HCT116 (cell line): ENCODE measurements at regions not wholly inside any gene's neighbourhood (a gene's known extent, or its start where the extent isn't known, plus 50 kb on each side); places are given as distances from the start of the nearest gene placed in this dataset.

Experiments
- ATAC-seq: fragments of 200-7000 bp; cut with Tn5 transposase; 2 replicates; pipeline ENCODE4 v1.9.1; 2020; ENCODE audit warnings: mild to moderate bottlenecking, moderate library complexity
- BruUV-seq: library from RNA; stranded (reverse); fragments of 400-500 nt; replicated peaks from 2 replicates; lab custom pipeline; 2021; lab: Mats Ljungman, UMichigan
- CTCF ChIA-PET: fragments of 300-600 bp; sonication (Branson Sonifier 250); formaldehyde crosslinking; loops from one replicate; lab custom pipeline; 2021; ENCODE audit warnings: antibody characterized with exemption; lab: Charles Lee
- POLR2A ChIA-PET: fragments of 300-600, 350-600 bp; sonication (Branson Sonifier 250); formaldehyde crosslinking; loops from one replicate; lab custom pipeline; 2021; ENCODE audit warnings: antibody characterized with exemption; lab: Charles Lee
- RAD21 ChIA-PET, 2 experiments: fragments of 300-600 bp; sonication (Branson Sonifier 250); formaldehyde crosslinking; loops; one replicate each; lab custom pipeline; 2023; ENCODE audit warnings: low total read pairs in 2 of 2; ENCODE audit not compliant: uncharacterized antibody in 2 of 2, unreplicated experiment in 2 of 2, low non-redundant PET in 1 of 2; lab: Charles Lee
- DNase-seq: peaks from one replicate; pipeline ENCODE4 v3.0.0-alpha.2; 2010; ENCODE audit warnings: low read depth, low spot score
- H2AFZ ChIP-seq: fragments of 200-600 bp; shearing (Covaris generic), sonication (generic); 2 replicates; pipeline ENCODE4 v1.6.1; 2017; ENCODE audit warnings: low read depth, mixed run types, mixed read lengths, antibody characterized with exemption, low read length; ENCODE audit not compliant: poor library complexity, severe bottlenecking
- H3K27ac ChIP-seq: 2 replicates; pipeline ENCODE4 v1.5.1; 2012; ENCODE audit warnings: low read depth, low read length
- H3K27me3 ChIP-seq: fragments of 200-600 bp; sonication (generic); 2 replicates; pipeline ENCODE4 v1.6.1; 2016; ENCODE audit warnings: mixed run types, low read length, mixed read lengths; ENCODE audit not compliant: insufficient read depth
- H3K36me3 ChIP-seq, 2 experiments: fragments of 200-500 bp in 1 of 2; fragments of 200-600 bp in 1 of 2; sonication (Bioruptor generic) in 1 of 2; sonication (generic) in 1 of 2; 2 replicates each; pipeline versions ENCODE4 v1.5.1 to v1.6.1; 2014 to 2016; ENCODE audit warnings: low read length in 2 of 2, inconsistent platforms in 1 of 2, mixed read lengths in 1 of 2, mixed run types in 1 of 2; ENCODE audit not compliant: insufficient read depth in 2 of 2, control insufficient read depth in 1 of 2
- H3K4me1 ChIP-seq, 2 experiments: fragments of 200-600 bp in 1 of 2; sonication (generic) in 1 of 2; 2 replicates each; pipeline versions ENCODE4 v1.5.1 to v1.6.1; 2012 to 2017; ENCODE audit warnings: low read length in 2 of 2, inconsistent platforms in 1 of 2, mild to moderate bottlenecking in 1 of 2, mixed read lengths in 1 of 2, mixed run types in 1 of 2, moderate library complexity in 1 of 2; ENCODE audit not compliant: insufficient read depth in 2 of 2, control insufficient read depth in 1 of 2
- H3K4me2 ChIP-seq: fragments of 200-600 bp; sonication (generic); 2 replicates; pipeline ENCODE4 v1.6.1; 2017; ENCODE audit warnings: mixed run types, low read length, mixed read lengths
- H3K4me3 ChIP-seq, 2 experiments: fragments of 200-600 bp in 1 of 2; sonication (generic) in 1 of 2; replicated peaks in 1 of 2; 2 replicates each; pipeline ENCODE4 v1.5.1; 2011 to 2016; ENCODE audit warnings: low read length in 2 of 2, control low read depth in 1 of 2, low read depth in 1 of 2, mild to moderate bottlenecking in 1 of 2, mixed read lengths in 1 of 2, mixed run types in 1 of 2
- H3K79me2 ChIP-seq: fragments of 200-600 bp; sonication (generic); 2 replicates; pipeline ENCODE4 v1.6.1; 2017; ENCODE audit warnings: mild to moderate bottlenecking, mixed run types, low read length, moderate library complexity, mixed read lengths; ENCODE audit not compliant: insufficient read depth
- H3K9ac ChIP-seq: fragments of 200-600 bp; sonication (generic); 2 replicates; pipeline ENCODE4 v1.6.1; 2016; ENCODE audit warnings: low read length, mixed read lengths
- H3K9me2 ChIP-seq: fragments of 200-600 bp; sonication (generic), shearing (Covaris generic); 2 replicates; pipeline ENCODE4 v1.6.1; 2017; ENCODE audit warnings: mixed run types, mild to moderate bottlenecking, moderate library complexity; ENCODE audit not compliant: insufficient read depth
- H3K9me3 ChIP-seq, 2 experiments: fragments of 200-500 bp in 1 of 2; fragments of 200-600 bp in 1 of 2; sonication (Bioruptor generic) in 1 of 2; sonication (generic) in 1 of 2; 2 replicates each; pipeline ENCODE4 v1.6.1; 2014 to 2017; ENCODE audit warnings: low read length in 2 of 2, mixed read lengths in 2 of 2, inconsistent platforms in 1 of 2, low read depth in 1 of 2, mild to moderate bottlenecking in 1 of 2, mixed run types in 1 of 2, moderate library complexity in 1 of 2; ENCODE audit not compliant: control insufficient read depth in 1 of 2, insufficient read depth in 1 of 2
- H4K20me1 ChIP-seq: fragments of 200-600 bp; sonication (generic), shearing (Covaris generic); 2 replicates; pipeline ENCODE4 v1.6.1; 2017; ENCODE audit warnings: mixed run types, mild to moderate bottlenecking, moderate library complexity; ENCODE audit not compliant: insufficient read depth
- CEBPB ChIP-seq: IDR thresholded peaks from 2 replicates; pipeline ENCODE4 v1.6.1; 2012; ENCODE audit warnings: low read depth
- EGR1 ChIP-seq: IDR thresholded peaks from 2 replicates; pipeline ENCODE4 v1.6.1; 2012; ENCODE audit warnings: low read depth
- ELF1 ChIP-seq: IDR thresholded peaks from 2 replicates; pipeline ENCODE4 v1.6.1; 2012; ENCODE audit warnings: low read depth, borderline replicate concordance
- EZH2 ChIP-seq: fragments of 200-600 bp; sonication (generic); IDR thresholded peaks from 2 replicates; pipeline ENCODE4 v1.6.1; 2017; ENCODE audit warnings: antibody characterized with exemption, mixed run types
- EZH2phosphoT487 ChIP-seq: fragments of 200-600 bp; IDR thresholded peaks from 2 replicates; pipeline ENCODE4 v1.6.1; 2018; ENCODE audit warnings: antibody characterized with exemption, borderline replicate concordance
- FOSL1 ChIP-seq: IDR thresholded peaks from 2 replicates; pipeline ENCODE4 v1.6.1; 2012; ENCODE audit warnings: low read depth
- JUND ChIP-seq: IDR thresholded peaks from 2 replicates; pipeline ENCODE4 v1.6.1; 2012
- POLR2A ChIP-seq: IDR thresholded peaks from 2 replicates; pipeline ENCODE4 v1.7.0; 2011; ENCODE audit warnings: borderline replicate concordance; ENCODE audit not compliant: insufficient read depth, insufficient read length; ENCODE audit errors: extremely low read depth
- POLR2AphosphoS5 ChIP-seq: IDR thresholded peaks from 2 replicates; pipeline ENCODE4 v1.6.1; 2011; ENCODE audit warnings: mild to moderate bottlenecking, low read depth, low read length, moderate library complexity
- SP1 ChIP-seq: IDR thresholded peaks from 2 replicates; pipeline ENCODE4 v1.6.1; 2012; ENCODE audit warnings: low read depth
- TCF7L2 ChIP-seq: IDR thresholded peaks from 2 replicates; pipeline ENCODE4 v1.7.0; 2011; ENCODE audit warnings: borderline replicate concordance, inconsistent platforms; ENCODE audit not compliant: insufficient read depth, insufficient read length; ENCODE audit errors: extremely low read depth
- ZNF274 ChIP-seq: fragments of 200-500 bp; sonication (Bioruptor generic); IDR thresholded peaks from 2 replicates; pipeline ENCODE4 v1.6.1; 2014; ENCODE audit warnings: mild to moderate bottlenecking, low read depth, low read length, inconsistent platforms
- intact Hi-C: fragments of 100-400 bp; cut with micrococcal nuclease; formaldehyde crosslinking; loops from 2 replicates; pipeline ENCODE4 v1.10.0; 2022
- TF ChIP-seq, protein P1 (sequence below): IDR thresholded peaks from 2 replicates; pipeline ENCODE4 v1.6.1; 2012
- TF ChIP-seq, protein P2 (sequence below), 3 experiments: fragments of 200-600 bp in 1 of 3; sonication (generic) in 1 of 3; IDR thresholded peaks in 2 of 3; conservative IDR thresholded peaks in 1 of 3; 2 replicates each; pipeline ENCODE4 v1.5.1; 2012 to 2017; ENCODE audit warnings: low read depth in 2 of 3, low read length in 2 of 3, antibody characterized with exemption in 1 of 3, borderline replicate concordance in 1 of 3, control low read depth in 1 of 3, mild to moderate bottlenecking in 1 of 3, mixed read lengths in 1 of 3, mixed run types in 1 of 3, moderate library complexity in 1 of 3; ENCODE audit not compliant: insufficient read depth in 1 of 3
- TF ChIP-seq, protein P3 (sequence below): IDR thresholded peaks from 2 replicates; pipeline ENCODE4 v1.6.1; 2011; ENCODE audit warnings: mild to moderate bottlenecking, low read length, moderate library complexity; ENCODE audit not compliant: insufficient replicate concordance; ENCODE audit errors: extremely low read depth

DNA sequence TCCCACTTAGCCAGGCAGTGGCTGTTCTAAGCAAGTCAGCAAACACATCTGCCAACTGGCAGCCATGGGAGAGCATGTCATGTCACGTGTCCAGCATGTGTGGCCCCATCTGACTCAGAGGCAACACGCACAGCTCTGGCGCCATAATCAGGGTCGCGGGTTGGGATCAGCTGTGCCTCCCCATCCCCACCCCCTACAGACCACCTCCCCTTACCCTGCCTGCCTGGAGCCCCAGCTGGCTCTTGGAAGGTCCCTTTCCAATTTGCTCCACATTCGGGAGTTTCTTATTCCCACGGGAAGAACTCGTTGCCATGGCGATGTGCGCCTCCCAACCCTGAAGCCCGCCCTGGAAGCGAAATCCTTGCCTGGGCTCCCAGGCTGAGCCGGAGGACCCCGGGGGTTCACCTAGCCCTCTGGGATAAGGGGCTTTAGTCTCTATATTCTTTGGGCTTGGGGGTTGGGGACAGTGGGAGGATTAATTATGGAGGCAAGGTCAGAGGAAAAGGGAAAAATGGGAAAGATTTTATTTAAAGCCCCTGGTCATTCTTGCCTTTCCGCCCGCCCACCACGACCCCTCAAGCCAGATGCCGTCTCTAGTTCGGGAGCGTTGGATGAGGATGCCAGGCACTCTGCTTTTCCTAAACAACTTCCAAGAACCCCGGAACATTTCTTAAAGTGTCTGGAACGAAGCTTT, 283.7 kb downstream of the ZEB1 start (continued):
- no peak for TF ChIP-seq EZH2phosphoT487
- no peak for TF ChIP-seq ZNF274
- TF ChIP-seq FOSL1: no peak
- no peak for TF ChIP-seq TCF7L2
- no peak for TF ChIP-seq POLR2A
- TF ChIP-seq ELF1: no peak
- TF ChIP-seq EZH2: no peak
- no peak for TF ChIP-seq EGR1

DNA sequence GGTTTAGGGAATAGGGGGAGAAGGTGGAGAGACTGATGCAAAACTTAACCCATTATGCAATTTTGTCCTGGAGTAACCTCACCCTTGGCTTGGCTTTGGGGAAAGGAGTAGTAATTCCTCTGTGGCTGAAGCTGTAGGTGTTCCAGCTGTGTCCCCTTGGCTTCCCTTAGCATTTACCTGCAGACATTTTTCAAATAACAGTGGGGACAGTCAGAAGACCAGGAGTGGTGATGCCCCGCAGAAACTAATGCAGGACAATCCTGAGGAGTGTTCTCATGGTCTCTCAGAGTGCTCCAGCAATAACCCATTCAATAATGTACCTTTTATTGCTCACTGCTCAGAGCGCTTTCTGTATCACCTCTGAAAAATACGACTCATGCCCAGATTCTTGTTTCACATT, 282.1 kb downstream of the ZEB1 start:
- H3K9ac ChIP-seq: no peak overlapping the region
- CTCF ChIA-PET: no interaction called here
- H2AFZ ChIP-seq: no peak overlapping the region
- peaks cover 9 to 32% of the 10 kb centered on the region in 2 experiments for H3K4me1 ChIP-seq
- no peak for TF ChIP-seq EGR1
- TF ChIP-seq, protein P1, sequence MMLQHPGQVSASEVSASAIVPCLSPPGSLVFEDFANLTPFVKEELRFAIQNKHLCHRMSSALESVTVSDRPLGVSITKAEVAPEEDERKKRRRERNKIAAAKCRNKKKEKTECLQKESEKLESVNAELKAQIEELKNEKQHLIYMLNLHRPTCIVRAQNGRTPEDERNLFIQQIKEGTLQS: no peak
- TF ChIP-seq SP1: no peak
- TF ChIP-seq ZNF274: no peak
- no peak for TF ChIP-seq POLR2AphosphoS5
- no peak for TF ChIP-seq EZH2phosphoT487
- TF ChIP-seq TCF7L2: no peak
- no peak for TF ChIP-seq JUND
- TF ChIP-seq, protein P2, sequence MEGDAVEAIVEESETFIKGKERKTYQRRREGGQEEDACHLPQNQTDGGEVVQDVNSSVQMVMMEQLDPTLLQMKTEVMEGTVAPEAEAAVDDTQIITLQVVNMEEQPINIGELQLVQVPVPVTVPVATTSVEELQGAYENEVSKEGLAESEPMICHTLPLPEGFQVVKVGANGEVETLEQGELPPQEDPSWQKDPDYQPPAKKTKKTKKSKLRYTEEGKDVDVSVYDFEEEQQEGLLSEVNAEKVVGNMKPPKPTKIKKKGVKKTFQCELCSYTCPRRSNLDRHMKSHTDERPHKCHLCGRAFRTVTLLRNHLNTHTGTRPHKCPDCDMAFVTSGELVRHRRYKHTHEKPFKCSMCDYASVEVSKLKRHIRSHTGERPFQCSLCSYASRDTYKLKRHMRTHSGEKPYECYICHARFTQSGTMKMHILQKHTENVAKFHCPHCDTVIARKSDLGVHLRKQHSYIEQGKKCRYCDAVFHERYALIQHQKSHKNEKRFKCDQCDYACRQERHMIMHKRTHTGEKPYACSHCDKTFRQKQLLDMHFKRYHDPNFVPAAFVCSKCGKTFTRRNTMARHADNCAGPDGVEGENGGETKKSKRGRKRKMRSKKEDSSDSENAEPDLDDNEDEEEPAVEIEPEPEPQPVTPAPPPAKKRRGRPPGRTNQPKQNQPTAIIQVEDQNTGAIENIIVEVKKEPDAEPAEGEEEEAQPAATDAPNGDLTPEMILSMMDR (IDR thresholded peaks at IDR 0.05 in 2 of 3, conservative IDR thresholded peaks at IDR 0.05 in 1 of 3; ENCODE audit: borderline replicate concordance in 1 of 3, insufficient read depth in 1 of 3, low read depth in 2 of 3, low read length in 2 of 3): no peak
- TF ChIP-seq, protein P3, sequence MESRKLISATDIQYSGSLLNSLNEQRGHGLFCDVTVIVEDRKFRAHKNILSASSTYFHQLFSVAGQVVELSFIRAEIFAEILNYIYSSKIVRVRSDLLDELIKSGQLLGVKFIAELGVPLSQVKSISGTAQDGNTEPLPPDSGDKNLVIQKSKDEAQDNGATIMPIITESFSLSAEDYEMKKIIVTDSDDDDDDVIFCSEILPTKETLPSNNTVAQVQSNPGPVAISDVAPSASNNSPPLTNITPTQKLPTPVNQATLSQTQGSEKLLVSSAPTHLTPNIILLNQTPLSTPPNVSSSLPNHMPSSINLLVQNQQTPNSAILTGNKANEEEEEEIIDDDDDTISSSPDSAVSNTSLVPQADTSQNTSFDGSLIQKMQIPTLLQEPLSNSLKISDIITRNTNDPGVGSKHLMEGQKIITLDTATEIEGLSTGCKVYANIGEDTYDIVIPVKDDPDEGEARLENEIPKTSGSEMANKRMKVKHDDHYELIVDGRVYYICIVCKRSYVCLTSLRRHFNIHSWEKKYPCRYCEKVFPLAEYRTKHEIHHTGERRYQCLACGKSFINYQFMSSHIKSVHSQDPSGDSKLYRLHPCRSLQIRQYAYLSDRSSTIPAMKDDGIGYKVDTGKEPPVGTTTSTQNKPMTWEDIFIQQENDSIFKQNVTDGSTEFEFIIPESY: no peak
- TF ChIP-seq CEBPB: no peak
- intact Hi-C loops: loop anchor here (10.0 kb wide), 1 partner anchor 276 kb away; no protein-coding TSS in a partner anchor
- H4K20me1 ChIP-seq: no peaks in the 10 kb centered on the region
- RAD21 ChIA-PET: no interaction called here
- H3K4me3 ChIP-seq: no peak overlapping the region
- no peaks in the 10 kb centered on the region for H3K79me2 ChIP-seq
- DNase-seq (no peak), ATAC-seq (no peak)
- H3K27me3 ChIP-seq: no peaks in the 10 kb centered on the region
- H3K4me2 ChIP-seq: no peak overlapping the region
- no peaks in the 10 kb centered on the region for H3K9me3 ChIP-seq
- H3K36me3 ChIP-seq: no peaks in the 10 kb centered on the region
- no peak overlapping the region for H3K27ac ChIP-seq
- no peaks in the 10 kb centered on the region for H3K9me2 ChIP-seq
- POLR2A ChIA-PET: no interaction called here
- BruUV-seq: no TSS peak
